Neural cell (in vitro differentiated cells): ENCODE measurements at regions not wholly inside any gene's neighbourhood (a gene's known extent, or its start where the extent isn't known, plus 50 kb on each side); places are given as distances from the start of the nearest gene placed in this dataset.
"Not testable (repeated sequence)": the region's sequence is repeated elsewhere in the genome, so short reads cannot be mapped to it uniquely, and the experiment has no call there.

Experiments
- H2AFZ ChIP-seq: fragments of 200-600, 300-800 bp; sonication (generic), shearing (Covaris generic); 2 replicates; pipeline ENCODE4 v1.6.0; 2014; ENCODE audit warnings: low read depth, mild to moderate bottlenecking, antibody characterized with exemption, low read length, moderate library complexity
- H3F3A ChIP-seq: fragments of 200-600 bp; shearing (Covaris generic); 2 replicates; pipeline ENCODE4 v1.6.1; 2016; ENCODE audit warnings: mild to moderate bottlenecking, moderate library complexity, mixed read lengths, antibody characterized with exemption, low read length; ENCODE audit not compliant: insufficient read depth, poor library complexity, severe bottlenecking
- H3K27ac ChIP-seq: fragments of 200-600, 300-800 bp; sonication (generic), shearing (Covaris generic); 2 replicates; pipeline ENCODE4 v1.5.1; 2014; ENCODE audit warnings: mild to moderate bottlenecking, low read length, moderate library complexity
- H3K27me3 ChIP-seq: fragments of 300-800, 200-600 bp; sonication (generic), shearing (Covaris generic); 2 replicates; pipeline ENCODE4 v1.6.0; 2014; ENCODE audit warnings: mild to moderate bottlenecking, low read depth, low read length, moderate library complexity; ENCODE audit not compliant: insufficient read depth
- H3K36me3 ChIP-seq: fragments of 300-800, 200-600 bp; sonication (generic), shearing (Covaris generic); 2 replicates; pipeline ENCODE4 v1.5.1; 2014; ENCODE audit warnings: mild to moderate bottlenecking, antibody characterized with exemption, low read length, moderate library complexity; ENCODE audit not compliant: insufficient read depth
- H3K4me2 ChIP-seq: fragments of 300-800, 200-600 bp; sonication (generic), shearing (Covaris generic); 2 replicates; pipeline ENCODE4 v1.6.0; 2014; ENCODE audit warnings: mild to moderate bottlenecking, low read length
- H3K4me3 ChIP-seq: fragments of 300-800, 200-600 bp; sonication (generic), shearing (Covaris generic); 2 replicates; pipeline ENCODE4 v1.5.1; 2014; ENCODE audit warnings: mild to moderate bottlenecking, low read length, moderate library complexity
- H3K79me2 ChIP-seq: fragments of 200-600 bp; shearing (Covaris generic); replicated peaks from 2 replicates; pipeline ENCODE4 v1.6.0; 2014; ENCODE audit warnings: mild to moderate bottlenecking, low read length, moderate library complexity; ENCODE audit not compliant: insufficient read depth
- H3K9ac ChIP-seq: fragments of 300-800, 200-600 bp; sonication (generic), shearing (Covaris generic); 2 replicates; pipeline ENCODE4 v1.6.1; 2016; ENCODE audit warnings: mild to moderate bottlenecking, low read length, mixed read lengths
- H3K9me2 ChIP-seq: fragments of 200-600 bp; shearing (Covaris generic); 2 replicates; pipeline ENCODE4 v1.6.1; 2016; ENCODE audit warnings: mild to moderate bottlenecking, low read length, mixed read lengths; ENCODE audit not compliant: insufficient read depth
- H3K9me3 ChIP-seq: fragments of 200-600, 300-800 bp; sonication (generic), shearing (Covaris generic); 2 replicates; pipeline ENCODE4 v1.6.1; 2016; ENCODE audit warnings: mild to moderate bottlenecking, mixed run types, low read length, moderate library complexity, mixed read lengths
- H4K20me1 ChIP-seq: fragments of 200-600 bp; shearing (Covaris generic); 2 replicates; pipeline ENCODE4 v1.6.1; 2016; ENCODE audit warnings: mild to moderate bottlenecking, mixed run types; ENCODE audit not compliant: insufficient read depth
- CTCF ChIP-seq: fragments of 450-650 bp; IDR thresholded peaks from 2 replicates; pipeline ENCODE4 v1.5.1; 2014; ENCODE audit warnings: antibody characterized with exemption, mild to moderate bottlenecking, moderate library complexity; ENCODE audit not compliant: poor library complexity, severe bottlenecking
- EP300 ChIP-seq: fragments of 450-650 bp; conservative IDR thresholded peaks from 2 replicates; pipeline ENCODE4 v1.6.1; 2014; ENCODE audit warnings: antibody characterized with exemption, mild to moderate bottlenecking, moderate library complexity; ENCODE audit not compliant: poor library complexity, severe bottlenecking
- EZH2 ChIP-seq: fragments of 200-600, 300-800 bp; shearing (Covaris generic), sonication (generic); IDR thresholded peaks from 2 replicates; pipeline ENCODE4 v1.6.1; 2014; ENCODE audit warnings: antibody characterized with exemption, low read length, borderline replicate concordance, mild to moderate bottlenecking; ENCODE audit not compliant: insufficient read depth, poor library complexity, severe bottlenecking
- MXI1 ChIP-seq: fragments of 450-650 bp; conservative IDR thresholded peaks from 2 replicates; pipeline ENCODE4 v1.6.1; 2014; ENCODE audit warnings: antibody characterized with exemption, mild to moderate bottlenecking; ENCODE audit not compliant: poor library complexity, severe bottlenecking
- POLR2AphosphoS5 ChIP-seq: IDR thresholded peaks from 2 replicates; pipeline ENCODE4 v1.6.1; 2012
- RAD21 ChIP-seq: fragments of 450-650 bp; conservative IDR thresholded peaks from 2 replicates; pipeline ENCODE4 v1.6.1; 2014; ENCODE audit warnings: antibody characterized with exemption, mild to moderate bottlenecking, moderate library complexity
- REST ChIP-seq: IDR thresholded peaks from 2 replicates; pipeline ENCODE4 v1.6.1; 2012; ENCODE audit warnings: borderline replicate concordance
- SMC3 ChIP-seq: fragments of 450-650 bp; conservative IDR thresholded peaks from 2 replicates; pipeline ENCODE4 v1.6.1; 2014; ENCODE audit warnings: antibody characterized with exemption, mild to moderate bottlenecking, moderate library complexity; ENCODE audit not compliant: poor library complexity
- TAF1 ChIP-seq: IDR thresholded peaks from 2 replicates; pipeline ENCODE4 v1.6.1; 2012; ENCODE audit warnings: low read depth

GRCh38 chr15:56553486-56553885 is 88.5 kb upstream of the MNS1 start:
- no peaks in the 10 kb centered on the region for H4K20me1 ChIP-seq
- no peaks in the 10 kb centered on the region for H3K27me3 ChIP-seq
- no peaks in the 10 kb centered on the region for H3K9me2 ChIP-seq
- no peaks in the 10 kb centered on the region for H3K79me2 ChIP-seq
- no peaks in the 10 kb centered on the region for H3F3A ChIP-seq
- no peak overlapping the region for H3K27ac ChIP-seq
- no peak overlapping the region for H3K4me3 ChIP-seq
- no peak overlapping the region for H3K9ac ChIP-seq
- H3K4me2 ChIP-seq: no peak overlapping the region
- H3K9me3 ChIP-seq: peaks cover 5% of the 10 kb centered on the region
- TF ChIP-seq TAF1: no peak
- no peak for TF ChIP-seq EP300
- no peak for TF ChIP-seq EZH2
- no peak for TF ChIP-seq CTCF
- TF ChIP-seq REST: no peak
- no peak for TF ChIP-seq MXI1
- TF ChIP-seq SMC3: no peak
- no peak for TF ChIP-seq RAD21
- no peak for TF ChIP-seq POLR2AphosphoS5
- no peak overlapping the region for H2AFZ ChIP-seq
- no peaks in the 10 kb centered on the region for H3K36me3 ChIP-seq

- TF ChIP-seq TAF1 (no peak), MXI1 (no peak), SMC3 (no peak), POLR2AphosphoS5 (no peak), CTCF (no peak), EP300 (no peak), EZH2 (no peak), RAD21 (no peak), REST (no peak)
- no peak overlapping the region for H3K4me3 ChIP-seq
- H4K20me1 ChIP-seq: no peaks in the 10 kb centered on the region
- no peak overlapping the region for H3K9ac ChIP-seq
- H3F3A ChIP-seq: no peaks in the 10 kb centered on the region
- no peak overlapping the region for H3K4me2 ChIP-seq
- H3K9me2 ChIP-seq: no peaks in the 10 kb centered on the region
- no peaks in the 10 kb centered on the region for H3K79me2 ChIP-seq
- no peaks in the 10 kb centered on the region for H3K27me3 ChIP-seq
- no peak overlapping the region for H2AFZ ChIP-seq
- peaks cover 4% of the 10 kb centered on the region for H3K9me3 ChIP-seq
- H3K36me3 ChIP-seq: no peaks in the 10 kb centered on the region
- H3K27ac ChIP-seq: no peak overlapping the region
Measured at GRCh38 chr15:56552659-56553058, 87.7 kb upstream of the MNS1 start.

GRCh38 chr15:56540570-56540969 is 75.6 kb upstream of the MNS1 start:
- H3K27me3 ChIP-seq, H3K9ac ChIP-seq, H3K9me3 ChIP-seq, H3K36me3 ChIP-seq, H3K4me2 ChIP-seq, H4K20me1 ChIP-seq, H3F3A ChIP-seq, H3K4me3 ChIP-seq, H3K9me2 ChIP-seq, H3K27ac ChIP-seq, H2AFZ ChIP-seq, H3K79me2 ChIP-seq: not testable (repeated sequence)
